GM19467 (cell line): ENCODE measurements at regions not wholly inside any gene's neighbourhood (a gene's known extent, or its start where the extent isn't known, plus 50 kb on each side); places are given as distances from the start of the nearest gene placed in this dataset.
"Not testable (repeated sequence)": the region's sequence is repeated elsewhere in the genome, so short reads cannot be mapped to it uniquely, and the experiment has no call there.

Experiments
- ATAC-seq: cut with Tn5 transposase; IDR thresholded peaks from one replicate; pipeline ENCODE4 v1.9.1; 2021; ENCODE audit warnings: mild to moderate bottlenecking, moderate library complexity; ENCODE audit not compliant: unreplicated experiment

DNA sequence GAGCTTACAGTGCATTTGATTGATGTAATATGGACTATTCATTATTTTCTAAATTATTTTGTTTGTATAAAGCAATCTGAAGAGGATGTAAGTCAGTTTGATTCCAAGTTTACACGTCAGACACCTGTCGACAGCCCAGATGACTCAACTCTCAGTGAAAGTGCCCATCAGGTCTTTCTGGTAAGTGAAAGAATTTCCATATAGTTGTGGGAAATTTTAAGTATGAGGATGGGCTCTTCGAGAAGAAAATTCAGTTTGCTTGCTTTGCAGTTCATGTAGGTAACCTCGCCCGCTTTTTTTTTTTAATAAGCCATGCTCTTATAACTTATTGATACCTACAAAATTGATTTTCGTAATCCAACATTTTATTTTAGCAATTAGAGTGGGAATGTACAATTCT, 151.6 kb downstream of the CDRT15L2 start:
- not testable (repeated sequence) for ATAC-seq

DNA sequence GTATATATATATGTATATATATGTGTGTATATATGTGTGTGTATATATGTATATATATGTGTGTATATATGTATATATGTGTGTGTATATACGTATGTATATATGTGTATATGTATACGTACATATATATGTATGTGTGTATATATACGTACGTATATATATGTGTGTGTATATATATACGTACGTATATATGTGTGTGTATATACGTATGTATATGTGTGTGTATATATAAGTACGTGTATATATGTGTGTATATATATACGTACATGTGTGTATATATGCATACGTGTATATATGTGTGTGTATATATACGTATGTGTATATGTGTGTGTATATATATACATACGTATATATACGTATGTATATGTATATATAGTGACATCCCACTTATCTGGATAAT, 154.4 kb downstream of the CDRT15L2 start:
- no peak for ATAC-seq

DNA sequence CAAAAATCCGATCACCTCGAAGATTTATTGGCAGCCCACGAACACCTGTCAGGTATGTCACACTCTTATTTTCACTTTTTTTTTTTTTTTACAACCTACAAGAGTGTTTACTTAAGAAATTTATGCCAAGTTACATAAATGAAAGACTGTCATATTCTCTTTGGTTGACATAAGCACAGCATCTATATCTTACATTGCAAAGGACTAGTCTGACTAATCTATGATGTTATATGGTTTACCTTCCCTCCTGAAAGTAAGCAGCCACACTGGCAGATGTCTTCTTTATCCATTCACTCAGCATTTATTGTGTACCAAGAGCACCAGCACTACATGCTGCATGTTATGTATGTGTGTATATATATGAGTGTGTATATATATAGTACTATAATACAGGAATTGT, 156.3 kb downstream of the CDRT15L2 start:
- ATAC-seq, result no peak

DNA sequence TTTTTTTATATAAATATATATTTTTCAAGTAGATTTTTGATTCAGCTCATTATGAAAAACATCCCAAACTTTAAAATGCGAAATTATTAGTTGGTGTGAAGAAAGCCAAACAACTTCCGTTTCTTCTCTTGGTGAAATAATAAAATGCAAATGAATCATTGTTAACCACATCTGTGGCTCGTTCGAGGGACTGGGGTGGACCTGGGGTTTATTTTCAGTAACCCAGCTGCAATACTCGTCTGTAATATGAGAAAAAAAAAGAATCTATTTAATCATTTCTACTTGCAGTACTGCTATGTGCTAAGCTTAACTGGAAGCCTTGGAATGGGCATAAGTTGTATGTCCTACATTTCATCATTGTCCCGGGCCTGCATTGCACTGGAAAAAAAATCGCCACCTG, 158.1 kb downstream of the CDRT15L2 start:
- not testable (repeated sequence) for ATAC-seq

DNA sequence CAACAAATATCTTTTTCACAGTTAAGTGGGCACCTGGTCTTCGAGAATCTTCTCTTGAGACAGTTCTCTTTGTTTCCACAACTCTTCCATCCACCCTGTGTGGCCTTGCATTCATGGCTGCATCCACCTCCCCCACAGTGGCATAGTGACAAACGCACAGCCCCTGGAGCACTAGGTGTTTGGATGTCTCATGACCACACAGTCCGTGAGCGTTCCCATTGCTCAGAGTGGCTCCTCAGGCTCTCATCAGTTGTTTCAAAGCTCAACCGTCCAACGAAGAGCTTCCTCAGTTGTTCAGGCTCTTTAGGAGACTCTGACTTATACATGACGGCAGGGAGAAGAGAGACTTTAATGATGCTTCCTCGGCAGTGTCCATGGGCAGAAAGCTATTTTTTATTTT, 191.6 kb downstream of the CDRT15L2 start:
- ATAC-seq, result no peak

DNA sequence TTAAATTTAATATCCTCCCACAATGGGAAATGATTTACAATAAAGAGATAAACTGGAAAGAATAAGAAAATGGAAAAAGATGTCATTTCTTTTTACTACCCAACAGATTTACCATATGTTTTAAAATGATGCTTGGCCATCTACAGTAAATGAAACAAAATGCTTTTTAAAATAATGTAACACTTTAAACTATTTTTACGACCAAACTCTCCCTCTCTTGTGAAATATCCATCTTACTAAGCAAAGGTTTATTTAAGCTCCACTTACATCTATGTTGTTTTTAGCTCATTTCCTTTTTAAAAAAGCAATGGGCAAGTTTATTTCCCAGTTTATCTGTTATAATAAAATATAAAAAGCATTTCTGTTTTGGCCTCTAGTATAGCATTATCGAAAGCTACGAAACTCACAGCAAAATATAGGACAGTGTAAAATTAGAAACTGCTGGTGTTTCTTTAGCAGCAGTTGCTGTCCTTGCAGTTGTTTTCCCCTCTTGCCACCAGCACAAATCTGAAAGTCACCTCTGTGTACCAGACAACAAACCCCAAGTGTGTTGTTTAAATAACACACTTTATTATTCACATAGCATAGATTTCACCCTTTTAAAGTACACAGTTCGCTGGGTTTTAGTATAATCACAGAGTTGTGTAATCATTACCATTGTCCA, 195.1 kb downstream of the CDRT15L2 start:
- no peak for ATAC-seq

DNA sequence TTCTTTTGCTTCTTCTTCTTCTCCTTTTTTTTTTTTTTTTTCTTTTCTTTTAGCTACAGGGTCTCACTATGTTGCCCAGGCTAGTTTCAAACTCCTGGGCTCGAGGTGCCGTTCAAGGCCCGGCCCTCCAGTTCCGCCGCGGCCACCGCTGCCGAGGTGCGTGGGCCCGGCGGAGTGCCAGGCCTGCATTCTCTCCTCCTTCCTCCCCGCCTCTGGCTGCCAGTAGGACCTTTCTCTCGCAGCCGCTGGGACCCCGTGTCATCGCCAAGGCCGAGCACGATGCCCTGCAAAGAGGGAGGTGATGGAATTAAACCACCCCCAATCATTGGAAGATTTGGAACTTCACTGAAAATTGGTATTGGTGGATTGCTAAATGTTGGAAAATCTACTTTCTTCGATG, 195.8 kb downstream of the CDRT15L2 start:
- ATAC-seq, result no peak

DNA sequence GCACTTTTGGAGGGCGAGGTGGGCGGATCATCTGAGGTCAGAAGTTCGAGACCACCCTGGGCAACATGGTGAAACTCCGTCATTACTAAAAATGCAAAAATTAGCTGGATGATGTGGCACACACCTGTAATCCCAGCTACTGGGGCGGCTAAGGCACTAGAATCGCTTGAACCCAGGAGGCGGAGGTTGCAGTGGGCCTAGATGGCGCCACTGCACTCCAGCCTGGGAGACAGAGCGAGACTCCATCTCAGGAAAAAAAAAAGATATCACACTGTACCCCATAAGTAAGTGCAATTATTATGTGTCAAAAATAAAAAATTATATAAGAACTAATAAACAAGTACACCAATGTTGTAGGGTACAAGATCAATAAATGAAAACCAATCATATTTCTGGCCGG, 200.0 kb downstream of the CDRT15L2 start:
- ATAC-seq, result no peak

DNA sequence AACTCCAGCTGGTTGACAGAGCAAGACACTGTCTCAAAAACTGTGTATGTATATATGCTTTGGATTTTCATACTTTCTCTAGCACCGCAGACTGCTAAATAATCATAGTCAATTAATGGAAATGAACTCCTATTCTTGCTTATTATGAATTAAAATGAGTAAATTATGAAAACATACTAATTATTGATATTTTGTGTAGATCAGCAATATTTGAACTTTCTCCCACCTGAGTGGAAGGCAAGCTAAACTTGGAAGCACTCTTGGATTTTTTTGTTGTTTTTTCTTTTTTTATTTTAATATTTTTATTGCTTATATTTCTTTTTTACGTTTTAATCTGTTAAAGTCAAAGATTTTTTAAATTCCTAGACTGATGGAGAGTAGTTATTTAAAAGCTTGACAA, 201.7 kb downstream of the CDRT15L2 start:
- ATAC-seq, result no peak

DNA sequence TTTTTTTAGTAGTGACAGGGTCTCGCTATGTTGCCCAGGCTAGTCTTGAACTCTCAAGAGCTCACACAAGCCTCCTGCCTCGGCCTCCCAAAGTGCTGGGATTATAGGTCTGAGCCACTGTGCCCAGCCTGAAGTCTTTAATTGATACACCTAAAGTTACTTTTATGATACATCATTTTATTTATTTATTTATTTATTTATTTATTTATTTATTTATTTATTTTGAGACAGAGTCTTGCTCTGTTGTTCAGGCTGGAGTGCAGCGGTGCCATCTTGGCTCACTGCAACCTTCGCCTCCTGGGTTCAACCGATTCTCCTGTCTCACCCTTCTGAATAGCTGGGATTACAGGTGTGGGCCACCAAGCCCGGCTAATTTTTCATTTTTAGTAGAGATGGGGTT, 202.3 kb downstream of the CDRT15L2 start:
- ATAC-seq, result not testable (repeated sequence)

DNA sequence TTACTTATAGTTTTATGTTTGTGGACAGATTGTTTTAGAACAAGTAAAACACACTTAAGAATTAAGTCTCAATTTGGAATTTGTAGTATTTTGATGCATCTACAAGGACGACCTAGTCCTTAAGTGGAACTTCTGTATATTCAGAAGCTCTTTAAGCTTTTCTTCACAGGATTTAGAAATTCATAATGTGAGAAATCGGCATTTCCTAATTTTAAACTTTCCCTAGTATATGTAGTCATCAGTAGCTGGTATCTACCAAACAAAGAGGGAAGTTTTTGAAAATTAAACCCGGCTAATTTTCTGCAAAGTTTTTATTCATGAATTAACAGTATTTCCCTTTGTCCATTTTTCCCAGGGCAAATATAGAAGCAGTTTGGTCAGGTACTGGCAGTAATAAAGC, 203.6 kb downstream of the CDRT15L2 start:
- ATAC-seq, result no peak

DNA sequence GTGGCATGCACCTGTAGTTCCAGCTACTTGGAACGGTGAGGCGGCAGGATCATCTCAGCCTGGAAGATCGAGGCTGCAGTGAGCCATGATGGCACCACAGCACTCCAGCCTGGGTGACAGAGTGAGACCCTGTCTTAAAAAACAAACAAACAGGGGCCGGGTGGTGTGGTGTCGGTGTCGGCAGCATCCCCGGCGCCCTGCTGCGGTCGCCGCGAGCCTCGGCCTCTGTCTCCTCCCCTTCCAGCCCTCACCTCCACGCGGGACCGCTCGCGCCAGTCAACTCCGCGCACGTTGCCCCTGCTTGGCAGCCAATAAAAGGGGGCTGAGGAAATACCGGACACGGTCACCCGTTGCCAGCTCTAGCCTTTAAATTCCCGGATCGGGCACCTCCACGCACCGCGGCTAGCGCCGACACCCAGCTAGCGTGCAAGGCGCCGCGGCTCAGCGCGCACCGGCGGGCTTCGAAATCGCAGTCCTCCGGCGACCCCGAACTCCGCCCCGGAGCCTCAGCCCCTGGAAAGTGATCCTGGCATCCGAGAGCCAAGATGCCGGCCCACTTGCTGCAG, 204.7 kb downstream of the CDRT15L2 start:
- ATAC-seq, result no peak

DNA sequence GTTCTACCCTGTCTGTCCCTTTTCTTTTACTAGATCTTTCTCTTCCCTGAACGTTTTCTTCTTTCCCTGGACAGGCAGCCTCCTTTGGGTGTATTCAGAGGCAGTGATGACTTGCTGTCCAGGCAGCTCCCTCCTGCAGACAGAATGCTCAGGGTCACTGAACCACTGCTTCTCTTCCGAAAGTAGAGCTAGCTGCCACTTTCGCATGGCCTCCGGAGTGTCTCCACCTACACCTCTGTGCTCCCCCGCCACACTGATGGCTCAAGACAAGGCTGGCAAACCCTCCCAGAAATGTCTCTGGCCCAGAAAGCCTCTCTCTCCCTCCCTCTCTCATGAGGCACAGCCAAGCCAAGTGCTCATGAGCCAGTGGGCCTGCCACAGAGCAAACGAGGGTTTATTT, 207.8 kb downstream of the CDRT15L2 start:
- no peak for ATAC-seq

DNA sequence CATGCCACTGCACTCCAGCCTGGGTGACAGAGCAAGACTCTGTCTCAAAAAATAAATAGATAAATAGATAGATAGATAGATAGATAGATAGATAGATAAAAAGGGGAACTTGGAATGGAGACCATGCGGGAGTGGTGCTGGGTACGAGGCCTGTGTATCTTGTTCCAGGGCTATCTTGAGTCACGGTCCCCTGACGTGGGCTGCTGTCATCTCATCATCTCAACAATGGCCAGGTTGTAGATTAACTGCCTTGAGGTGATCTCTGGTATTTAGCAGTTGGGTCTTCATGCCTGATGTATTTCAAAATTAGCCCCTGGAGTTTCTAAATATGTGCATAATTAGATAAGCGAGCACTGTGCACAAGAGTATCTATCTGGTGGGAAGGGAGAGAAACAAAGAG, 212.1 kb downstream of the CDRT15L2 start:
- no peak for ATAC-seq

DNA sequence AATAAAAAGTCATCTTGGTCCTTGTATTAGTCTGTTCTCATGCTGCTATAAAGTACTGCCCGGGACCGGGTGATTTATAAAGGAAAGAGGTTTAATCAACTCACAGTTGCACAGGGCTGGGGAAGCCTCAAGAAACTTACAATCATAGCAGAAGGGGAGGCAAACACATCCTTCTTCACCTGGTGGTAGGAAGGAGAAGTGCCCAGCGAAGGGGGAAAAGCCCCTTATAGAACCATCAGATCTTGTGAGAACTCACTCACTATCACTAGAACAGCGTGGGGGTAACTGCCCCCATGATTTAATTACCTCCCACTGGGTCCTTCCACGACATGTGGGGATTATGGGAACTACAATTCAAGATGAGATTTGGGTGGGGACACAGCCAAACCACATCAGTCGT, 215.0 kb downstream of the CDRT15L2 start:
- not testable (repeated sequence) for ATAC-seq

DNA sequence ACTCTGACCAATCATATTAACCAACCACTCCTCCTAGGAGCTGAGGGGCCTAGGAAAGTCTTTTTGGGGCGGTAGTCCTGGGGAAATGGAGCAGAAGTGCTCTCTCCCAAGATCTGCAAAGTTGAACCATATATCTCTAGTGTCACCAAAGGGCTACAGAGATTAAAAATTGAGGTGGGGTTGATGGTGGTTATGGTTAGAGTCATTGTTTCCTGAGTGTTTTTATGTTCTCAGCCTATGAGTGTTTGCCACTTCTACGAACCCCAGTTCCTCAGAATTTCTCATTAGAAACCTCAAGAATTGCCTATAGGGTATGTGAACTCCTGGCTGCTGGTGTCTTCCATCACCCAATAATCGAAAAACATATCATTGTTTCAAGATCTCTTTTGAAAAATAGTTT, 217.8 kb downstream of the CDRT15L2 start:
- ATAC-seq, result no peak

DNA sequence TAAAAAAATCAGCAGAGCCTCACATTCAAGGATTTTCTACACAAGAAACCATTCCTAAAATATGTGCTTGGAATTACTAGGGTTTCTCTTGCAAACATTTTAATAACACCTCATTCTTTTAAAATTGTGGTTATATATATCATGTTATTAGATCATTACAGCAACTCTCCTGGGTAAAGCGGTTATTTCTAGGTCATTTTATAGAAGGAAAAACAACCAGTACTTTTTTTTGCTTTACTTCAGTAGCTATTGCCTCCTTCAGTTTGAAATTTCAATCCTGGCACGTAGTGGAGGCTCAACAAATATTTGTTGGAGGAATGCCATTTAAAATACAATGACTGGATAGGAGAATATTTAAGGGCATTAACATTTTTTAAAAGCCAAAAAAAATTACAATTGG, 220.6 kb downstream of the CDRT15L2 start:
- no peak for ATAC-seq

DNA sequence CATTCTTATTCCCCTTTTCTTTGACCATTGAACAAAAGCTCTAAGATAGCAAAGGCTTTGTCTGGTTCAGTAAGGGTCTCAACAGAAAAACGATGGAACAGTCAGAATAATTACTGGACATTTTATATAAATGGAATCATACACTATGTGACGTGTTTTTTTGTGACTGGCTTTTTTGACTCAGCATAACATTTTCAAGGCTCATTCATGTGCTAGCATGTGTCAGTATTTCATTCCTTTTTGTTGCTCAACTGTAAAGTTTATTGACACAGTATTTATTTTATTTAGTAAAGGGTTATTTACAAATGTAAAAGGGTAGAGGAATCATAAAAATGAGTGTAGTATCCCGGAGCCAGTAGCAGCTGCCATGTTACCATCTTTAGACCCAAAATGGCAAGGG, 226.2 kb downstream of the CDRT15L2 start:
- no peak for ATAC-seq

DNA sequence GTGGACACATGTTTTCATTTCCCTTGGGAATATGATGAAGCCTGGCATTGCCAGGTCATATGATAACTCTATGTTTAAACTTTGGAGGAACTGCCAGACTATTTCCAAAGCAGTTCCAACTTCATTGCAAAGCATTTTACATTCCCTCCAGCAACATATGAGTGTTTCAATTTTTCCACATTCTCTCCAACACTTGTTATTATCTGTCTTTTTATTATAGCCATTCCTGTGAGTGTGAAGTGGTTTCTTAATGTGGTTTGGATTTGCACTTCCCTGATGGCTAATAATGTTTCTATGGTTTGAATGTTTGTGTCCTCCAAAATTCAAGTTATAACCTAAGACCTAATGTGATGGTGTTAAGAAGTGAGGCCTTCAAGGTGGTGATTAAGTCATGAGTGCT, 228.0 kb downstream of the CDRT15L2 start:
- ATAC-seq, result not testable (repeated sequence)

DNA sequence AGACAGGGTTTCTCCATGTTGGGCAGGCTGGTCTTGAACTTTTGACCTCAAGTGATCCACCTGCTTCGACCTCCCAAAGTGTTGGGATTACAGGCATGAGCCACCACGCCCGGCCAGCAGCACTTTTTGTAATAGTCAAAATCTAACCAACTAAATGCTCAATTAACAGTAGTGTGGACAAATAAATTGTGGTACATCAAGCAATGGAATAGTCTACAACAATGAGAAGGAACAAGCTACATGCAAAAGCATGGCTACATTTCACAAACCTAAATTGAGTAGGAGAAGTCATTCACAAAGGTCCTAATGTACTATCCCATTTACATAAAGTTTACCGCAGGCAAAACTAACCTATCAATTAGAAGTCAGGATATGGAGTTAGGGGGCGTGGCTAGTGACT, 227.4 kb downstream of the USP22 start:
- not testable (repeated sequence) for ATAC-seq

DNA sequence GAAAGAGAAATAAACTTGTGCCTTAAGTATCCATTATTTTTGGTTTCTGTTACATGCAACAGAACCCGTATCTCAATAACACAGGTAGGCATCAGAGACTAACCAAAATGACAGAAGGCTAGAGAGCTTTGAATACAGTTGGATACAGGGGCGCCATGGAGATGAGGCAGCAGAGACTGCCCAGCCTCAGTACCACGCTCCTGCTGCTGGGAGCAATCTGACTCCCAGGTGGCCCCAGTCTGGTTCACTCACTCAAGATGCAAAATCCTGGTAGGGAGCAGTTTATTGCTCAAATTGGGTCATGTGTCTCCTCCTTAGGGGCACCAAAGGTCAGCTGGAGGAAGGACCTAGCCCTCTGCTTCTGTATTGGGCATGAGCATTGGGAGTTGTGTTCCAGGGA, 218.9 kb downstream of the USP22 start:
- ATAC-seq, result no peak

DNA sequence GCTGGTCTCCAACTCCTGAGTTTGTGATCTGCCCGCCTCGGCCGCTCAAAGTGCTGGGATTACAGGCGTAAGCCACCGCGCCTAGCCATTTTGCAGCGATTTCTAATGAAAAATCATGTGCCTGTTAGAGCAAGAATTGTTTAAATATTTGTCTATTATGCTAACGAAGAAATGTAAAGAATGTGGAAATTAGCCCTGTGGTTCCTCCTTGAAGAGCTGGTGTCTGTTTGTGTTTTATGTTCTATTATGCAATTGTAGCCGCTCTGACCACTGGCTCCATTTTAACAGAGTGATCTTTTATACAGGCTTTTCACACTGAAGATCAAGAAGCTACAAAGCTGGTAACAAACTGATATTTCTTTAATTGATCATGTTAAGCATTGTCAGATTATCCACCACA, 217.3 kb downstream of the USP22 start:
- ATAC-seq, result no peak

DNA sequence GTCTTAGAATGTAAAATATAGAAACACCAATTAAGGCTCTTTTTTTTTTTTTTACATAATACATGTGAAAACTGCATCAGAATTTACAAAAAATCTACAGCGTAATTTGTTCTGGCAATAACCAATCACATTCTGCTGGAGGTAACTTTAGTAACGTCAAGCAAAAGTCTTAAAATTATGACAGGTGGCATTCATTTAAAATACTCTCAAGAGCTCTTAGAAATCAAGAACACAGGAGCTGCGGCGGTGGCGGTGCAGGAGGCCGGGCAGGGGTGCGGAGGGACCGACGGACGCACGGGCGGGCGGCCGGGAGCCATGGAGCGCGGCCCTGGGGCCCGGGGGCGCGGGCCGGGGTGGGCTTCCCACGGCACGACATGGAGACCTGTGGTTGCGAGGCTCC, 202.4 kb downstream of the USP22 start:
- ATAC-seq, result not testable (repeated sequence)
